SK-N-SH (cell line): ENCODE measurements at regions not wholly inside any gene's neighbourhood (a gene's known extent, or its start where the extent isn't known, plus 50 kb on each side); places are given as distances from the start of the nearest gene placed in this dataset.

ENCODE experiments used
- CTCF ChIP-seq: fragments of 200-600 bp; sonication (generic); IDR thresholded peaks from 2 replicates; pipeline ENCODE4 v1.6.1; 2017; ENCODE audit warnings: antibody characterized with exemption, mild to moderate bottlenecking, moderate library complexity
- EP300 ChIP-seq, 2 experiments: IDR thresholded peaks; 2 replicates each; pipeline versions ENCODE4 v1.4.0 to v1.6.1; 2012; ENCODE audit warnings: borderline replicate concordance in 1 of 2, low read depth in 1 of 2, low read length in 1 of 2
- EZH2phosphoT487 ChIP-seq: fragments of 200-600 bp; sonication (generic); IDR thresholded peaks from 2 replicates; pipeline ENCODE4 v1.6.1; 2017; ENCODE audit warnings: low read depth, mixed run types, mild to moderate bottlenecking, antibody characterized with exemption, moderate library complexity, borderline replicate concordance
- GABPA ChIP-seq: IDR thresholded peaks from 2 replicates; pipeline ENCODE4 v1.4.0; 2012; ENCODE audit warnings: low read depth, mild to moderate bottlenecking
- MAX ChIP-seq: IDR thresholded peaks from 2 replicates; pipeline ENCODE4 v1.4.0; 2012; ENCODE audit warnings: low read depth
- NFIC ChIP-seq: IDR thresholded peaks from 2 replicates; pipeline ENCODE4 v1.4.0; 2012; ENCODE audit warnings: borderline replicate concordance
- NRF1 ChIP-seq: IDR thresholded peaks from 2 replicates; pipeline ENCODE4 v1.6.1; 2012; ENCODE audit warnings: low read depth, mild to moderate bottlenecking, low read length
- RAD21 ChIP-seq: IDR thresholded peaks from 2 replicates; pipeline ENCODE4 v1.6.1; 2012; ENCODE audit warnings: mild to moderate bottlenecking, low read length
- RXRA ChIP-seq: IDR thresholded peaks from 2 replicates; pipeline ENCODE4 v1.4.0; 2012; ENCODE audit warnings: low read depth, mild to moderate bottlenecking, borderline replicate concordance
- TAF1 ChIP-seq: IDR thresholded peaks from 2 replicates; pipeline ENCODE4 v1.6.1; 2012; ENCODE audit warnings: low read depth, mild to moderate bottlenecking, low read length, moderate library complexity, borderline replicate concordance

GRCh38 chr7:46007194-46007593, 86.1 kb upstream of the IGFBP3 start:
- no peak for TF ChIP-seq RAD21
- TF ChIP-seq EZH2phosphoT487: no peak
- no peak for TF ChIP-seq MAX
- TF ChIP-seq RXRA: no peak
- no peak for TF ChIP-seq CTCF
- TF ChIP-seq NFIC: no peak
- no peak for TF ChIP-seq GABPA
- TF ChIP-seq TAF1: no peak
- no peak for TF ChIP-seq EP300 (IDR thresholded peaks at IDR 0.05; ENCODE audit: borderline replicate concordance in 1 of 2, low read depth in 1 of 2, low read length in 1 of 2)
- TF ChIP-seq NRF1: no peak
